Stimulated activated CD4-positive, alpha-beta T cell treated with anti-CD3 and anti-CD28 coated beads, TNF-alpha, amount 100 ng/mL, for 4 hours (primary cell): ENCODE measurements at regions not wholly inside any gene's neighbourhood (a gene's known extent, or its start where the extent isn't known, plus 50 kb on each side); places are given as distances from the start of the nearest gene placed in this dataset.

Source experiments
- DNase-seq, 3 experiments: peaks; one replicate each; pipeline ENCODE4 v3.0.0-alpha.2; 2020; ENCODE audit warnings: low read depth in 3 of 3

DNA sequence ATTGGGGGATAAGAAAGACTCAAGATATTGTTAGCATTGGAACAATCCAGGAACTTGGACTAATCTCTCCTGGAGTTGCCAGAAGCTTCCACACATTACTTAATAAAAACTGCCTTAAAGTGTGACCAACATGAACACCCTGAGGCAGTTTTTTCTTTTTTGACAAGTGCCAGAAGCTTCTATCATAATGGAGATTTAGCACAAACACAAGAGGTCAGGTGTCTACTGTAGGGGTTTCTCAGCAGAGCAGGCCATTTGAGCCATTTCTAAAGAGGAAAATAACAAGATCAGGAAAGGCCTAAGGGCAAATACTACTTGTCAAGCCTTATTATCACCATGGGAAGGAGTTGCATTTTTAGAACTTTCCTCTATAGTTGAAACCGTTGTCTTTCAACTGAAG, 361.5 kb downstream of the EPM2A start:
- no peak for DNase-seq

DNA sequence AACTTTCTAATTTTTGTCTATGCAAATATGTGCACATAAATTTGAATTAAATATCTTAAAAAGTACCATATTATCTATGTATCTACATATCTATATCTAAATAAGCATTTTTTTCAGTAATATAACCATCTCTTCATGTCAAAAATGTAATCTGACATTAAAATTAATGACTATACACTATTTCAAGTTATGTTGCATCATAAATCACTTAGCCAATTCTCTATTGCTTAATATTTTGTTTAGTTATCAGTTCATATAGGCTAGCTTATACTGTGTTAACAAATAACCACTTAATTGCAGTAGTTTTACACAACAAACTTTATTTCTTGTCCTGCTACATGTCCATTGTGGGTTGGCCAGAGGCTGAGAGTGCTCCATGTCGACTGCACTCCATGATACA, 360.8 kb downstream of the EPM2A start:
- no peak for DNase-seq

DNA sequence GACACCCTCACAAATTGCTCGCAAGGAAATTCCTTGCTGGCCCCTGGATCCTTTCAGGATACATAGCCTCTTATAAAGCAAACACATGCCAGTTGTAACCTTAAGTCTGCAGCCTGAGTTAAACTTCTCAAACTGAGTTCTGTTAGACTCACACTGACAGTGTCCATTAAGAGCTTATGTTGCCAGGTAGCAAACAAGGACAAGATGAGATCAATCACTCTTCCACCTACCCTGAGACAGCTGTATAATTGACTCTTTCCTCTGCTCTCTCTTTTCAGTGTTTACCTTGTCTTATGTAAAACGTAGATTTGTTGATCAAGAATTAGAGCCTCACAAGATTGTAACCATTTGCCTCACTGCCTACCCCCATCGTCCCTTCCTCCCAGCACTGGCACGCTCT, 359.8 kb downstream of the EPM2A start:
- DNase-seq: no peak

DNA sequence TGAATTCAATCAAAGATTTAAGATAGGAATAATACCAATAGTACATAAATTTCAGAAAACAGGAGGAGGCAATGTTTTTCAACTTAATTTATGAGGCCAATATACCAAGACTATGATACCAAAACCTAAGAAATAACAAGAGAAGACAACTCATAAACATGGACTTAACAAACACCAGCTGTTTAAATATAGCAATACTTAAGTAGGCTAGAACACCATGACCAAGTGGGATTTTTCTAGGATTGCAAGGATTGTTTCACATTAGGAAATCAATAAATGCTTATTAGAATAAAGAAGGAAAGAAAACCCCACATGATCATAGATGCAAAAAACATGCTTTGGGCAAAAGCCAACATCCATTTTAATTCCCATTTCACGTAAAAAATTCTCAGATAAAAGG, 355.1 kb downstream of the EPM2A start:
- DNase-seq: no peak

DNA sequence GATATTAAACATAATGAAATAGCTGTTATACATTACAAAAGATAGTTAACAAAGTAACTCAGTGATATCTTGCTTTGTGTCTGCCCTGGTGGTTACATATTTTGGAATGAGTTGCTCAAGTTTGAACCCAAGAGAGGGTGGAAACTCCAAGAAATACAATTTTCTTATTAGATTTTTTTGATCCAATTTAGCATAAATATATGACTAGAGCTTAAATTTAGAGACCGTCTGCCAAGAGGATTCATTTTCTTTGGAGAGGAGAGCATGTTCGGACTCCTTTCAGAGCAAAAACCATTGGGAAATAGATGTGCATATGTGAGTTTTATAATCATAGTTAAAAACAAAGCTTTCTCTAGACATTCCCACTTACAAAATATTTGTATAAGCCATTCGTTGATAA, 353.4 kb downstream of the EPM2A start:
- DNase-seq: no peak

DNA sequence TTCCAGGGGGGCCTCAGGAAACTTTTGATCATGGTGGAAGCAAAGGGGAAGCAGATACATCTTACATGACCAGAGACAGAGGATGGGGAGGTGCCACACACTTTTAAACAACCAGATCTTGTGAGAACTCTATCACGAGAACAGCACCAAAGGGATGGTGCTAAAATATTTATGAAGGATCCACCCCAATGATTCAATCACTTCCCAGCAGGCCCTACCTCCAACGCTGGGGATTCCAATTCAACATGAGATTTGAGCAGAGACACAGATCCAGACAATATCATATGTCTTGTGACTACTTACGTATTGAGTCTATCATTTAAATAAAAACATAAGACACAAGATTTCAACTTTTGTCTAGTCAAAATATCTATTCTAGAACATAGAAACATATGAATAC, 351.9 kb downstream of the EPM2A start:
- DNase-seq: no peak

DNA sequence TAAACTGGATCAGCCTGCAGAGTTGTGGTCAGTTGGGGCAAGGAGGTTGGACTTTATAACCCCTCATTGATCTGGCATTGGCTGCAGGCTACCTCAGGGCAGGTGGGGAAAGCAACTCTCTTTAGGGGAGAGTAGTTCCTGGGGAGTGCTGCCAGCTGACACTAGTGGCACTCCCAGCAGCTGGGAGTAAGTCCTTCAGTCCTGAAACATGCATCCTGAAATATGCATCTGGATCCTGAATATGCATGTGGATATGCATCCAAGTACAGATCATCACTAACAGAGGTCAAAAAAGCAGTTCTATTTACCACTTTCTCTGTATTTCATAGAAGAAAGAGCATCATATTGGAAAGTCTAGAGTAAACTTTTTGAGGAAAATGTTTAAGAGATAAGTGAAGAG, 350.8 kb downstream of the EPM2A start:
- DNase-seq: no peak

DNA sequence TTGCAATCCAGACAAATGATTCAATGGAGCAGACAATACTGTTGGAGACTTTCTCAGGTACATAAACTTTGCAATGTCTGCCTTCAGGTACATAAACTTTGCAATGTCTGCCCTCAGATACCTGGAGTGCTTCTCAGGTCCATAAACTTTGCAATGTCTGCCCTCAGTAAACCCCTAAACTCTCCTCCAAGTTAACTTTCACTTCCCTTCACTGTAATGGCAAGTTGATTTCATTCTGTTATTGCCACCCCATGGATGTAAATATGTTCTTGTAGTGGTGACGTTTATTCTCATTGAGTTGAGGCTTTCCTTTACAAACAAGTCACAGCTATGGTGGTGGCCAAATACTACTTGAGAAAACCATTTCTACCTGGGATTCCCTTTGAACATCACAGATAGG, 338.8 kb downstream of the EPM2A start:
- no peak for DNase-seq

DNA sequence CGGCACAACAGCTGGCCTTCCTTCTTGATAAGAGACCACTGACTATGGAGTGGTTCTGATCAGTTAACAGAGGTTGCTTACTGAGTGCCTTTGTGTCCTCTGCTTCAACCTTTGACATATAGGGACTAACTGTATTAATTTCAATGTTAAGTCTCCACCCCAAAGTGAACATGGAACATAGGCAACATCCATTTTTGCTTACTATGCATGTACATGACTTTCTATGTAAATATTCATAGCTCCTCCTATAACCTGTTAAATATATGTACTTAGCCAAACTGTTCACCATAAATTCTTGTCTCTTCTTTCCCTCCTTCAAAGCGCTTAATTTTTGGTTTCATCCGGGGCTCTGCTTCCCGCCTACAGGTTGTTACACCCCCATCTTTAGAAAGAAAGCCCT, 334.8 kb downstream of the EPM2A start:
- DNase-seq: no peak

DNA sequence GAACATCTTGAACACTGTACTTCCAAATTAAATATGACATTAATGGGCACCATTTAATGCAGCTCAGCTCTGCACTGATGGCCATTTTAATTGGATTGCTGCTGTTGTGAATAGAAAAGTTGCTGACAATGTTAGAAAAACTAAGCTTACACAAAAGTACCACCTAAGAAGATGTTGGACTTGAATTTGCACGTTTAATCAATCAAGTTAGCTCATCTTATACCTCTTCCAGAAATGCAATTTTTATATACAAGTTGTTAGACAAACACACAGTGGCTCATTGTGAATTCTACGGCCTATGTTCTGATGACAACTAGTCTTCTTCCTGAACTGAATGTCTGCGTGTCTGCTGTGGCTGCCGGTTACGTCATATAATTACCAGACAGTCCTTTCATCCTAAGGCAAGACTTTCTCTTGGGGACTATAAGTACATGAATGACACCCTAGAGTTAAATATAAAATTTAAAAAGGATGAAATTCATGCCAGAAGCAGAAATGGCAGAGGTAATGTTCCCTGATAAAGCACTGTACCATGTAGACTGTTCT, 330.2 kb downstream of the EPM2A start:
- no peak for DNase-seq

DNA sequence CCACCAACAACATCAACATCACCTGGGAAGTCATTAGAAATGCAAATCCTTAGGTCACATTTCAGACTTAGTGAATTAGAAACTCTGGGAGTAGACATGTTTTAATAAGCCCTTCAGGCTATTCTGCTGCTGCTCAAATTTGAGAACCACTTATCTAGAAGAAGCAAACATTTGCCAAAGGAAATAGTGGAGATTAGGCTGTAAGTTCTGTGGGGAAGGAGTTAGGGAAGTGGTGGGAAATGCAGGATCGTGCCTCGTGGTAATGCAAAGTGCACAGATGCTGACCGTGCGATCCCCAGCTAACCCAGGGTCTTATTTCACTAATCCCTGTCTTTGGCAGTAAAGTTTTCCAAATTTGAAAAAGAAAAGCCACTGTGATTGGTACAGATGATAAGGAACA, 328.5 kb downstream of the EPM2A start:
- DNase-seq: no peak

DNA sequence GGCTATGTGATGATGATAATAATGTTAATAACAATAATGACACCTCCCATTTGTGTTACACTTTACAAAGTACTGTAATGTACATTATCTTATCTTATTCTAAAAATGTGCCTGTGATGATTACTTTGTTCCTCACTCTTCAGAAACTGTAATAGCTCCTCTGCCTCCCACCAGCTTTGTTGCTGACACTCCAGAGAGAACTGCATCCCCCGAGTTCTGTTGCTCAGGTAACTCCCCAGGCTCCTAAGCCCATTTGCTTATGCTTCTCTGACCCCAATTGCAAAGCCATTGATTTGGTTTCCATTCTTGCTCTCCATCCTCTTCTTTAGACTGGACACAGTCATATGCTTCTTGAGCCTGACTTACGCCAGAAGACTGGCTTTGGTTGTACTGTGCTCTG, 319.7 kb downstream of the EPM2A start:
- DNase-seq: no peak

DNA sequence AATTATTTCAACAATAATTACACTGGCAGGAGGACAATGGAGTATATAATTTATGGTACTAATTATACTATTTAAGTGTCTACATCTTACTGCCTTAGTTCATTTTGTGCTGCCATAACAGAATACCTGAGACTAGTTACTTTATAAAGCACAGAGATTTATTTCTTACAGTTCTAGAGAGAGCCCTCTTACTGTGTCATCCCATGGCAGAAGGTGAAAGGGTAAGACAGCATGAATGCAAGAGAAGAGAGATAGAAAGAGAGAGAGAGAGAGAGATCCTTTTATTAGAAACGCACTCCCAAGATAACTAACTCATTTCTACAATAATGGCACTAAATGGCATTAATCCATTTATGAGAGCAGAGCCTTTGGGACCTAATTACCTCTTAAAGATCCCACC, 314.7 kb downstream of the EPM2A start:
- DNase-seq: no peak

DNA sequence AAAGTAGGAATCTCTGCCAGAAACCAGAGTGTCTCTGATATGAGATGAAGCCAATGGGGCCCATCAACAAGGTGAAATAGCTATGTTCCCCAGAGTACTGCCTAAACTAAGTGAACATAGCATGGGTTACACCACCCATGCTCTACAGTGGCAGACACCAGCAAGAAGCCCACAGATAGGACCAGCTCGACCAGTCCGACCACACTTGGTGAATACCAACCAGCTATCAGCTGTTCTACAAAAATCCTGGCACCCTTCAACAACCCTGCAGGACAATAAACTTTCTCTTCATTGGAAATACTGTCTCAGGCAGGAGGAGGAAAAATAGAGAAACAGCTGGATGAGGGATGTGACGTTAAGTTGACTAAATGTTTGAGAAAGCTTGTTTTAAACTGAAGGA, 311.4 kb downstream of the EPM2A start:
- no peak for DNase-seq

DNA sequence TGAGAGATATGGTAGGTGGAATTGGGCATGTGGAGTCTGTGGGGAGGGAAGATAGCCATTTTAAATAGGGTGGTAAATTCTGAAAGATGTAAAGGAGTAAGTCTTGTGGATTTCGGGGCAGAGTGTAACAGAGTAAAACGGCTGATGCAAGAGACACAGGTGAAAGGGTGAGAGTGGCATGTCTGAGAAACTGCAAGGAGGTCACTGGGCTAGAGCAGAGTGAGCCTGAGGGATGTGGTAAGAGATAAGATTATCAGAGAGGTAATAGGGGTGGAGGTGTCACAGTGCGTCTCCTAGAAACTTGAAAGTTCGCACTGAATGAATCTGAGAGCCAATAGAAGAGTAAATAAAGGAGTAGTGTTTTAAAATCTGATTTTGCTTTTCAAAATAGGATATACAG, 308.1 kb downstream of the EPM2A start:
- no peak for DNase-seq

DNA sequence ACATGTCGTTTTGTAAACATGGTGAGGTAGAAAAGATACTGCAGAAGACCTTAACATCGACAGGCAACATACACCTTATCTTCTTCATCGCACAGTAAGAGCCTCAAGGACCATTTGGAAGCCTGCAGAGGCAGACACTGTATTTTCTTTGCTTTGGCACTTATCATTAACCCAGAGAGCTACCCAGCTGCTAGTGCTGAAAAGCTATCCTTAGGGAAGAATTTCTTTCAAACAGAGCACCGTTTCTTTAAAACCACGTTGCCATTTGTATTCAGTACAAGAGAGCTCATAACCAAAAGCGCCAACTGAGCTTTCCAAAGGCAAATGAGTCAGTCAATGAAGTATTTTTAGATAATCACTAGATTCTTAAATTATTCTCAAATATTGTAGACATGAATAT, 306.6 kb downstream of the EPM2A start:
- no peak for DNase-seq

DNA sequence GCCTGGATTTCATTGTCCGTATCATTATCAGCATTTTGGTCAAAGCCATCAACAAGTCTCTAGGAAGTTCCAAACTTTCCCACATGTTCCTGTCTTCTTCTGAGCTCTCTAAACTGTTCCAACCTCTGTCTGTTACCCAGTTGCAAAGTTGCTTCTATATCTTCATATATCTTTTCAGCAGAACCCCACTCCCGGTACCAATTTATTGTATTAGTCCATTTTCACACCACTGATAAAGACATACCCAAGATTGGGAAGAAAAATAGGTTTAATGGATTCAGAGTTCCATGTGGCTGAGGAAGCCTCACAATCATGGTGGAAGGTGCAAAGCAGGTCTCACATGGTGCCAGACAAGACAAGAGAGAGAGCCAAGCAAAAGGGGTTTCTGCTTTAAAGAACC, 293.2 kb downstream of the EPM2A start:
- no peak for DNase-seq

DNA sequence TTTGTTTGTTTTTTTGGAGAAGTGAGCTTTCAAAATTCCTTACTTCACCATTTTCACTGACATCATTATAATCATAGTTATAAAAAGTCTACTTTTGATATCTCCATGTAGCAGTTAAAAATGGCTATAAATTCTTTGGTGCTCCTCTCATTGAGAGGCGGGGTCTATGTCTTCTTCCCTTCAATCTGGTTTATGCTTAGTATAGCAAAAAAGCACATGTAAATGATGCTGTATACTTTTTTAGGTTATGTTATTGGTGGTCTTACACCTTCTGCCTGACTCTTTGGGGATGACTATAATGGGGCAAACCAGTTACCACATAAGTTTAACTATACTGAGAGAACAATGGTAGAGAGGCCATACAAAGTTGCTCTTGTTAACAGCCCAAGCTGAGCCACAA, 289.6 kb downstream of the EPM2A start:
- no peak for DNase-seq

DNA sequence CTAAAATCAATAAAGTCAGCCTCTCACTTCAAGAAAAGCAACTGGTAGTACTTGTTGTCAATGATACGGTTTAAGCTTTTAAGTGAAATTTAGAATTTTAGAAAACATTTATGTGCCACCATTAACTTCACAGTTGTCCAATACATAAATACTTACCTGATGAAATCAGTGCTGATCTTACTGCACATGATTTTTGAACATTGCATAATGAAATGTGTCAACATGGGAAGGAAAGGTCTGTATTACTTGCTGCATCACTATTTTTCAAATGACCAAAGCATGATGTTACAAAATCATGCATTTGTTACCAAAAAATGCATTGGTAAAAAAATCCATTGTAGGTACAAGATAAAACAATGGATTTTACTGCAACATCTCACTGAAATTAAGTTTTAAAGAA, 284.3 kb downstream of the EPM2A start:
- no peak for DNase-seq

DNA sequence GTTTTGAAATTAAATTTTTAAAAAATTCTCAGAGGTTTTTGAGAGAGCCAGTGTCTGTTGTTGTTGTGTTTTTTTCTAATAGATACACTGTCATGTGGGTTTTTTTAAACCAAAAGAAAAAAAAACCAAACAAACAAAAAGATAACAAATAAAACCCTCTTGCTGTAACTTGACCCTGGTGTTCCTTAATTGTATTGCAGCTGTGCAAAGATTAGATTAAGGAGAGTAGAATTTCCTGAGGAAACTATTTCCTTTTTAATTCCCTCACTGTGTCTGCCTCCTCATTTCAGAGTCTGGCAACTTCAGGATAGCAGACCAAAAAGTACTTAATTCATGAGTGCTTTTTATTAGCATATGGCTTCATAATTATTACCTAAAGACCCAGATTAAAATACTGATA, 281.9 kb downstream of the EPM2A start:
- no peak for DNase-seq

DNA sequence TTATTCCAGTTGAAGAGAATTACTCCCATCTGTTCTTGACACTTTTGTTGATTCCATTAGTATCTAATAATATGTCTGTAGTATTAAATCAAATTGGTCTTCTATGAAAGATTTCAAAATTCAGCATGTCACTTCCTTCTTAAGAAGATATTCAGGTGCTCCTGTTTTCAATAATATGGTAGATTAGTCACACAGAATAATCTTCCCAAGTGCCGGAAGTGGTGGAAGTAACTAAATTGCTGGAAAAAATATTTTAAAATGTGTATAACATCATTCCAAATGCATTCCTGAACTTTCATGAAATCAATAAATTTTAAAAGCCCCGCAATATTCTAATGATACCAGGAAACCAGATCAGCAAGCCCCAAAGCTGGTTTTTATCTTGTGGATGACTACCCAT, 281.3 kb downstream of the EPM2A start:
- DNase-seq: no peak

DNA sequence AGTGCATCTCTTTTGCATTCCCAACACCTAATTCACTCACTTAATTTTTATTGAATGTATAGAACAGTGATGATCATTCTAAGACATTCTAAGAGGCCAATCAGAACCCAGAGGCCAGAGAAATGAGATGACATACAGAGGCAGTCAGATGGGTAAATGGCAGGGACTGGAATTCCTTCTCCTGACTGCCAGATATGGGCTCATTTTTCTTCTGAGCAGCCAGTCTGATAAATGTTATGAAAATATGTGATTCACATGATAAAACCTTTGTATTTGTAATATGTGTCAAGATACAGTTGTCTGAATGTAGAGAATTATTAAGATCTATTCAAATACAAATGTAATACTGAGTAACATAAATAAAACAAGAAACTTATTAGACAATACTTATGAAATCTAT, 277.8 kb downstream of the EPM2A start:
- no peak for DNase-seq

DNA sequence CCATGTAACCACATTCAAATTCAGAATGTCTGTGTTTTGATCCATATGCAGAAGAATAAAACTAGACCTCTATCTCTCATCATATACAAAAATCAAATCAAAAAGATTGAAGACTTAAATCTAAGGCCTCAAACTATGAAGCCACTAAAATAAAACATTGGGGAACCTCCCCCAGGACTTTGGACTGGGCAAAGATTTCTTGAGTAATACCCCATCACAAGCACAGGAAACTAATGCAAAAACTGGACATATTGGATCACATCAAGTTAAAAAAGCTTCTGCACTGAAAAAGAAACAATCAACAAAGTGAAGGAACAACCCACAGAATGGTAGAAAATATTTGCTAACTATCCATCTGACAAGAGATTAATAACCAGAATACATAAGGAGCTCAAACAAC, 266.8 kb downstream of the EPM2A start:
- DNase-seq: no peak

DNA sequence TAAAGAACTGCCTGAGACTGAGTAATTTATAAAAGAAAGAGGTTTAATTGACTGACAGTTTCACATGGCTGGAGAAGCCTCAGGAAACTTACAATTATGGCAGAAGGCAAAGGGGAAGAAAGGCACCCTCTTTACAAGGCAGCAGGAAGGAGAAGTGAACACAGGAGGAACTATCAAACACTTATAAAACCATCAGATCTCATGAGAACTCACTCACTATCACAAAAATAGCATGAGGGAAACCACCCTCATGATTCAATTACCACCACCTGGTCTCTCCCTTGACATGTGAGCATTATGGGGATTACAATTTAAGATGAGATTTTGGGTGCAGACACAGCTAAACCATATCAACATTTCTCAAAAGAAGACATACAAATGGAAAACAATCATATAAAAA, 266.3 kb downstream of the EPM2A start:
- no peak for DNase-seq
